ENCODE measurements at regions not wholly inside any gene's neighbourhood (a gene's known extent, or its start where the extent isn't known, plus 50 kb on each side); places are given as distances from the start of the nearest gene placed in this dataset.

GRCh38 chr6:91271807-91272206 lies 684.9 kb upstream of the MAP3K7 start:
- ATAC-seq (ENCODE audit: low read depth in 2 of 2) (no peak), DNase-seq (no peak)
- H3K36me3 Mint-ChIP-seq = no peaks in the 10 kb centered on the region
- H3K27me3 Mint-ChIP-seq = no peaks in the 10 kb centered on the region
- peaks cover 0 to 9% (median 5%) of the 10 kb centered on the region in 7 donors for H3K9me3 Mint-ChIP-seq
- no peak overlapping the region for H3K27ac Mint-ChIP-seq
- no peaks in the 10 kb centered on the region for H3K4me1 Mint-ChIP-seq
- H3K4me3 Mint-ChIP-seq = no peak overlapping the region

GRCh38 chr6:91268941-91269340 lies 682.1 kb upstream of the MAP3K7 start:
- Mint-ChIP-seq H3K4me3 (no peak overlapping the region), H3K36me3 (no peaks in the 10 kb centered on the region), H3K9me3 (peaks cover 0 to 6% (median 4%) of the 10 kb centered on the region in 7 donors), H3K27me3 (no peaks in the 10 kb centered on the region), H3K4me1 (no peaks in the 10 kb centered on the region), H3K27ac (no peak overlapping the region)
- DNase-seq = no peak
- no peak for ATAC-seq (ENCODE audit: low read depth in 2 of 2)

- Mint-ChIP-seq H3K27ac (no peak overlapping the region), H3K4me1 (no peaks in the 10 kb centered on the region), H3K36me3 (no peaks in the 10 kb centered on the region), H3K27me3 (no peaks in the 10 kb centered on the region), H3K9me3 (peaks cover 0 to 8% (median 4%) of the 10 kb centered on the region in 7 donors), H3K4me3 (no peak overlapping the region)
- no peak for ATAC-seq (ENCODE audit: low read depth in 2 of 2)
- DNase-seq = no peak
Measured at GRCh38 chr6:91267246-91267645, 680.4 kb upstream of the MAP3K7 start.

GRCh38 chr6:91266156-91266555 lies 679.3 kb upstream of the MAP3K7 start:
- Mint-ChIP-seq H3K4me1 (no peaks in the 10 kb centered on the region), H3K4me3 (no peak overlapping the region), H3K36me3 (no peaks in the 10 kb centered on the region), H3K27ac (no peak overlapping the region), H3K27me3 (no peaks in the 10 kb centered on the region), H3K9me3 (peaks cover 0 to 6% (median 3%) of the 10 kb centered on the region in 7 donors)
- ATAC-seq (ENCODE audit: low read depth in 2 of 2) (no peak), DNase-seq (no peak)

- no peak for DNase-seq
- H3K4me1 Mint-ChIP-seq = no peaks in the 10 kb centered on the region
- H3K36me3 Mint-ChIP-seq = no peaks in the 10 kb centered on the region
Measured at GRCh38 chr6:91243436-91243835, 656.6 kb upstream of the MAP3K7 start.

GRCh38 chr6:91242614-91242949 lies 655.7 kb upstream of the MAP3K7 start:
- Mint-ChIP-seq H3K9me3 (no peaks in the 10 kb centered on the region), H3K4me1 (no peaks in the 10 kb centered on the region), H3K27me3 (no peaks in the 10 kb centered on the region), H3K27ac (no peak overlapping the region), H3K4me3 (no peak overlapping the region), H3K36me3 (no peaks in the 10 kb centered on the region)
- ATAC-seq (ENCODE audit: low read depth in 2 of 2) (no peak), DNase-seq (no peak)

More at GRCh38 chr6:91243436-91243835, 656.6 kb upstream of the MAP3K7 start:
- Mint-ChIP-seq H3K27me3 (no peaks in the 10 kb centered on the region), H3K9me3 (no peaks in the 10 kb centered on the region), H3K27ac (no peak overlapping the region), H3K4me3 (no peak overlapping the region)
- no peak for ATAC-seq (ENCODE audit: low read depth in 2 of 2)

- Mint-ChIP-seq H3K9me3 (peaks cover 0 to under 1% (median 0%) of the 10 kb centered on the region in 7 donors), H3K4me3 (no peak overlapping the region), H3K4me1 (no peaks in the 10 kb centered on the region), H3K27ac (no peak overlapping the region), H3K36me3 (no peaks in the 10 kb centered on the region), H3K27me3 (no peaks in the 10 kb centered on the region)
- ATAC-seq (ENCODE audit: low read depth in 2 of 2) = no peak
- DNase-seq = no peak
Measured at GRCh38 chr6:91241946-91242613, 655.2 kb upstream of the MAP3K7 start.

- H3K4me3 Mint-ChIP-seq = no peak overlapping the region
- no peak overlapping the region for H3K27ac Mint-ChIP-seq
- ATAC-seq (ENCODE audit: low read depth in 2 of 2) (no peak), DNase-seq (no peak)
- H3K27me3 Mint-ChIP-seq = no peaks in the 10 kb centered on the region
- H3K36me3 Mint-ChIP-seq = no peaks in the 10 kb centered on the region
- no peaks in the 10 kb centered on the region for H3K4me1 Mint-ChIP-seq
- H3K9me3 Mint-ChIP-seq = peaks cover 0 to 2% (median 0%) of the 10 kb centered on the region in 7 donors
Measured at GRCh38 chr6:91240878-91241603, 654.2 kb upstream of the MAP3K7 start.

- DNase-seq (no peak), ATAC-seq (ENCODE audit: low read depth in 2 of 2) (no peak)
- Mint-ChIP-seq H3K27me3 (no peaks in the 10 kb centered on the region), H3K9me3 (peaks cover 0 to 2% (median 0%) of the 10 kb centered on the region in 7 donors), H3K4me1 (no peaks in the 10 kb centered on the region), H3K4me3 (no peak overlapping the region), H3K27ac (no peak overlapping the region), H3K36me3 (no peaks in the 10 kb centered on the region)
Measured at GRCh38 chr6:91221072-91221720, 634.3 kb upstream of the MAP3K7 start.

GRCh38 chr6:91213229-91213901 lies 626.5 kb upstream of the MAP3K7 start:
- no peak for ATAC-seq (ENCODE audit: low read depth in 2 of 2)
- H3K36me3 Mint-ChIP-seq = peaks cover 9 to 11% of the 10 kb centered on the region in 2 donors
- H3K27me3 Mint-ChIP-seq = no peaks in the 10 kb centered on the region
- H3K27ac Mint-ChIP-seq = no peak overlapping the region
- H3K4me1 Mint-ChIP-seq = no peaks in the 10 kb centered on the region
- H3K4me3 Mint-ChIP-seq = peak overlapping the region in 2 of 8 donors; percentile 23 to 74
- DNase-seq = no peak
- peaks cover 7 to 37% (median 15%) of the 10 kb centered on the region in 7 donors for H3K9me3 Mint-ChIP-seq

- Mint-ChIP-seq H3K4me3 (no peak overlapping the region), H3K36me3 (no peaks in the 10 kb centered on the region), H3K9me3 (peaks cover 0 to 5% (median 0%) of the 10 kb centered on the region in 7 donors), H3K27ac (no peak overlapping the region), H3K4me1 (no peaks in the 10 kb centered on the region), H3K27me3 (no peaks in the 10 kb centered on the region)
- ATAC-seq (ENCODE audit: low read depth in 2 of 2) (no peak), DNase-seq (no peak)
Measured at GRCh38 chr6:91198588-91199255, 611.9 kb upstream of the MAP3K7 start.

- Mint-ChIP-seq H3K36me3 (no peaks in the 10 kb centered on the region), H3K4me1 (no peaks in the 10 kb centered on the region), H3K27me3 (no peaks in the 10 kb centered on the region), H3K27ac (no peak overlapping the region), H3K4me3 (no peak overlapping the region), H3K9me3 (peaks cover 0 to 5% (median 0%) of the 10 kb centered on the region in 7 donors)
- DNase-seq (no peak), ATAC-seq (ENCODE audit: low read depth in 2 of 2) (no peak)
Measured at GRCh38 chr6:91196729-91197128, 609.9 kb upstream of the MAP3K7 start.

- no peak overlapping the region for H3K27ac Mint-ChIP-seq
- H3K4me3 Mint-ChIP-seq = no peak overlapping the region
- no peaks in the 10 kb centered on the region for H3K27me3 Mint-ChIP-seq
- no peaks in the 10 kb centered on the region for H3K36me3 Mint-ChIP-seq
- no peaks in the 10 kb centered on the region for H3K4me1 Mint-ChIP-seq
- no peak for ATAC-seq (ENCODE audit: low read depth in 2 of 2)
- DNase-seq = no peak
- peaks cover 0 to 13% (median 6%) of the 10 kb centered on the region in 7 donors for H3K9me3 Mint-ChIP-seq
Measured at GRCh38 chr6:91193446-91193845, 606.6 kb upstream of the MAP3K7 start.
